GM23338 (cell line): ENCODE measurements at regions not wholly inside any gene's neighbourhood (a gene's known extent, or its start where the extent isn't known, plus 50 kb on each side); places are given as distances from the start of the nearest gene placed in this dataset.

Experiments
- ATAC-seq: fragments of 200-7000 bp; cut with Tn5 transposase; 3 replicates; pipeline ENCODE4 v1.9.1; 2020
- DNase-seq: peaks from one replicate; pipeline ENCODE4 v3.0.0-alpha.2; 2015; ENCODE audit warnings: low spot score
- H2AFZ ChIP-seq: fragments of 200-600 bp; sonication (generic); 2 replicates; pipeline ENCODE4 v1.8.0; 2016; ENCODE audit warnings: antibody characterized with exemption, mild to moderate bottlenecking, moderate library complexity
- H3F3A ChIP-seq: fragments of 200-600 bp; sonication (generic); replicated peaks from 2 replicates; pipeline ENCODE4 v1.8.0; 2017; ENCODE audit warnings: antibody characterized with exemption, mixed run types, low read depth
- H3K27ac ChIP-seq: fragments of 200-600 bp; sonication (generic); 2 replicates; pipeline ENCODE4 v1.6.1; 2016; ENCODE audit warnings: low read depth
- H3K27me3 ChIP-seq: fragments of 200-600 bp; sonication (generic); 2 replicates; pipeline ENCODE4 v1.8.0; 2016; ENCODE audit warnings: mild to moderate bottlenecking, mixed run types, moderate library complexity; ENCODE audit not compliant: insufficient read depth
- H3K36me3 ChIP-seq: fragments of 200-600 bp; sonication (generic); 2 replicates; pipeline ENCODE4 v1.8.0; 2016; ENCODE audit warnings: mild to moderate bottlenecking; ENCODE audit not compliant: insufficient read depth
- H3K4me1 ChIP-seq: fragments of 200-600 bp; sonication (generic); 2 replicates; pipeline ENCODE4 v1.8.0; 2016; ENCODE audit warnings: mild to moderate bottlenecking, moderate library complexity; ENCODE audit not compliant: insufficient read depth
- H3K4me2 ChIP-seq: fragments of 200-600 bp; sonication (generic); 2 replicates; pipeline ENCODE4 v1.7.1; 2017; ENCODE audit warnings: mixed run types
- H3K4me3 ChIP-seq: fragments of 200-600 bp; sonication (generic); 2 replicates; pipeline ENCODE4 v1.6.1; 2016; ENCODE audit warnings: mixed run types
- H3K79me2 ChIP-seq: fragments of 200-600 bp; sonication (generic); replicated peaks from 2 replicates; pipeline ENCODE4 v1.8.0; 2017; ENCODE audit warnings: mild to moderate bottlenecking; ENCODE audit not compliant: insufficient read depth
- H3K9me2 ChIP-seq: fragments of 200-600 bp; sonication (generic); 2 replicates; pipeline ENCODE4 v1.8.0; 2017; ENCODE audit not compliant: insufficient read depth
- H4K20me1 ChIP-seq: fragments of 200-600 bp; sonication (generic); replicated peaks from 2 replicates; pipeline ENCODE4 v1.8.0; 2017; ENCODE audit warnings: mild to moderate bottlenecking; ENCODE audit not compliant: insufficient read depth
- H3K27ac Mint-ChIP-seq: 2 replicates; pipeline ENCODE4 v1.8.0; 2020; ENCODE audit warnings: inconsistent platforms, mild to moderate bottlenecking, moderate library complexity, mixed read lengths
- H3K27me3 Mint-ChIP-seq: 3 replicates; pipeline ENCODE4 v1.8.0; 2022; ENCODE audit warnings: low read depth, mild to moderate bottlenecking, moderate library complexity, mixed read lengths, inconsistent platforms; ENCODE audit not compliant: insufficient read depth, poor library complexity
- H3K36me3 Mint-ChIP-seq: 3 replicates; pipeline ENCODE4 v1.8.0; 2021; ENCODE audit warnings: low read depth, mild to moderate bottlenecking, inconsistent platforms, moderate library complexity, mixed read lengths
- H3K4me1 Mint-ChIP-seq: 3 replicates; pipeline ENCODE4 v1.8.0; 2020; ENCODE audit warnings: mild to moderate bottlenecking, inconsistent platforms, mixed read lengths
- H3K4me3 Mint-ChIP-seq: 3 replicates; pipeline ENCODE4 v1.8.0; 2021; ENCODE audit warnings: moderate library complexity, mild to moderate bottlenecking, inconsistent platforms, mixed read lengths
- H3K9me3 Mint-ChIP-seq: 3 replicates; pipeline ENCODE4 v1.8.0; 2020; ENCODE audit warnings: moderate library complexity, mild to moderate bottlenecking, inconsistent platforms, mixed read lengths
- EZH2 ChIP-seq: fragments of 200-600 bp; sonication (generic); IDR thresholded peaks from one replicate; pipeline ENCODE4 v1.8.0; 2017; ENCODE audit warnings: antibody characterized with exemption, mild to moderate bottlenecking, low read depth; ENCODE audit not compliant: unreplicated experiment
- EZH2phosphoT487 ChIP-seq: fragments of 200-600 bp; sonication (generic); IDR thresholded peaks from one replicate; pipeline ENCODE4 v1.8.1; 2018; ENCODE audit warnings: antibody characterized with exemption; ENCODE audit not compliant: unreplicated experiment
- JUNB ChIP-seq: IDR thresholded peaks from one replicate; pipeline ENCODE4 v1.6.1; 2016; ENCODE audit warnings: antibody characterized with exemption; ENCODE audit not compliant: unreplicated experiment
- POLR2AphosphoS5 ChIP-seq: IDR thresholded peaks from 2 replicates; pipeline ENCODE4 v1.6.1; 2016; ENCODE audit warnings: antibody characterized with exemption, low read depth
- STAT1 ChIP-seq: IDR thresholded peaks from one replicate; pipeline ENCODE4 v1.6.1; 2016; ENCODE audit warnings: antibody characterized with exemption; ENCODE audit not compliant: unreplicated experiment
- ZNF114 ChIP-seq: fragments of 250-450 bp; sonication (Bioruptor Pico); IDR thresholded peaks from 2 replicates; pipeline ENCODE4 v1.5.0; 2020; ENCODE audit warnings: mild to moderate bottlenecking, moderate library complexity
- TF ChIP-seq, protein P1 (sequence below): IDR thresholded peaks from one replicate; pipeline ENCODE4 v1.6.1; 2018; ENCODE audit warnings: antibody characterized with exemption; ENCODE audit not compliant: unreplicated experiment
- TF ChIP-seq, protein P2 (sequence below): IDR thresholded peaks from 2 replicates; pipeline ENCODE4 v1.6.1; 2016; ENCODE audit warnings: antibody characterized with exemption
- TF ChIP-seq, protein P3 (sequence below), 2 experiments: fragments of 200-600 bp in 1 of 2; sonication (generic) in 1 of 2; conservative IDR thresholded peaks; 2 replicates each; pipeline versions ENCODE4 v1.5.1 to v1.6.1; 2016 to 2017; ENCODE audit warnings: antibody characterized with exemption in 2 of 2, low read depth in 2 of 2, mild to moderate bottlenecking in 2 of 2, moderate library complexity in 1 of 2

DNA sequence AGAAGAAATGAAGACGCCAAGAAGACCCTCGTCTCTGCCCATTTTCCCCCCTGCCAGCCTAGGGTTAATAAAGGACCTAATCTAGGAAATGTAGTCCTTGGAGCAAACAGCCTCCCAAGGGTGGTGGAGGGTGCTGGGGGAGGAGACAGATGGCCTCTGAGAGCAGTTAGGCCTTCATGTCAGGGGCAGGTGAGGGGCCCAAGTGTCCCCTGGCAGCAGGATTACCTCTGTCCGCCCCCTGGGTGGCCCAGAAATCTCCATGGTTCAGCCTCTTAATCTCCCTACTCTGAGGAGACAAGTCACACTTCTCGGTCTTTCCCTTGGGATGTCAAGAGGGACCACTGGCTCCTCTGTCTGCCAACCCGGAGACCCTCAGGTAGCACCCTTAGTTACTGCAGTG, 365.4 kb upstream of the TNRC6C start:
- H3K4me1 ChIP-seq, result no peaks in the 10 kb centered on the region
- Mint-ChIP-seq H3K27me3 (no peaks in the 10 kb centered on the region), H3K4me1 (peaks cover 12% of the 10 kb centered on the region), H3K36me3 (no peaks in the 10 kb centered on the region), H3K4me3 (no peak overlapping the region), H3K9me3 (no peaks in the 10 kb centered on the region), H3K27ac (no peak overlapping the region)
- TF ChIP-seq EZH2 (no peak), STAT1 (no peak), EZH2phosphoT487 (no peak), JUNB (no peak), ZNF114 (CRISPR knock-in tag) (no peak), POLR2AphosphoS5 (no peak)
- TF ChIP-seq, protein P1, sequence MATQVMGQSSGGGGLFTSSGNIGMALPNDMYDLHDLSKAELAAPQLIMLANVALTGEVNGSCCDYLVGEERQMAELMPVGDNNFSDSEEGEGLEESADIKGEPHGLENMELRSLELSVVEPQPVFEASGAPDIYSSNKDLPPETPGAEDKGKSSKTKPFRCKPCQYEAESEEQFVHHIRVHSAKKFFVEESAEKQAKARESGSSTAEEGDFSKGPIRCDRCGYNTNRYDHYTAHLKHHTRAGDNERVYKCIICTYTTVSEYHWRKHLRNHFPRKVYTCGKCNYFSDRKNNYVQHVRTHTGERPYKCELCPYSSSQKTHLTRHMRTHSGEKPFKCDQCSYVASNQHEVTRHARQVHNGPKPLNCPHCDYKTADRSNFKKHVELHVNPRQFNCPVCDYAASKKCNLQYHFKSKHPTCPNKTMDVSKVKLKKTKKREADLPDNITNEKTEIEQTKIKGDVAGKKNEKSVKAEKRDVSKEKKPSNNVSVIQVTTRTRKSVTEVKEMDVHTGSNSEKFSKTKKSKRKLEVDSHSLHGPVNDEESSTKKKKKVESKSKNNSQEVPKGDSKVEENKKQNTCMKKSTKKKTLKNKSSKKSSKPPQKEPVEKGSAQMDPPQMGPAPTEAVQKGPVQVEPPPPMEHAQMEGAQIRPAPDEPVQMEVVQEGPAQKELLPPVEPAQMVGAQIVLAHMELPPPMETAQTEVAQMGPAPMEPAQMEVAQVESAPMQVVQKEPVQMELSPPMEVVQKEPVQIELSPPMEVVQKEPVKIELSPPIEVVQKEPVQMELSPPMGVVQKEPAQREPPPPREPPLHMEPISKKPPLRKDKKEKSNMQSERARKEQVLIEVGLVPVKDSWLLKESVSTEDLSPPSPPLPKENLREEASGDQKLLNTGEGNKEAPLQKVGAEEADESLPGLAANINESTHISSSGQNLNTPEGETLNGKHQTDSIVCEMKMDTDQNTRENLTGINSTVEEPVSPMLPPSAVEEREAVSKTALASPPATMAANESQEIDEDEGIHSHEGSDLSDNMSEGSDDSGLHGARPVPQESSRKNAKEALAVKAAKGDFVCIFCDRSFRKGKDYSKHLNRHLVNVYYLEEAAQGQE, result no peak
- TF ChIP-seq, protein P2, sequence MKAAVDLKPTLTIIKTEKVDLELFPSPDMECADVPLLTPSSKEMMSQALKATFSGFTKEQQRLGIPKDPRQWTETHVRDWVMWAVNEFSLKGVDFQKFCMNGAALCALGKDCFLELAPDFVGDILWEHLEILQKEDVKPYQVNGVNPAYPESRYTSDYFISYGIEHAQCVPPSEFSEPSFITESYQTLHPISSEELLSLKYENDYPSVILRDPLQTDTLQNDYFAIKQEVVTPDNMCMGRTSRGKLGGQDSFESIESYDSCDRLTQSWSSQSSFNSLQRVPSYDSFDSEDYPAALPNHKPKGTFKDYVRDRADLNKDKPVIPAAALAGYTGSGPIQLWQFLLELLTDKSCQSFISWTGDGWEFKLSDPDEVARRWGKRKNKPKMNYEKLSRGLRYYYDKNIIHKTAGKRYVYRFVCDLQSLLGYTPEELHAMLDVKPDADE, result no peak
- TF ChIP-seq, protein P3, sequence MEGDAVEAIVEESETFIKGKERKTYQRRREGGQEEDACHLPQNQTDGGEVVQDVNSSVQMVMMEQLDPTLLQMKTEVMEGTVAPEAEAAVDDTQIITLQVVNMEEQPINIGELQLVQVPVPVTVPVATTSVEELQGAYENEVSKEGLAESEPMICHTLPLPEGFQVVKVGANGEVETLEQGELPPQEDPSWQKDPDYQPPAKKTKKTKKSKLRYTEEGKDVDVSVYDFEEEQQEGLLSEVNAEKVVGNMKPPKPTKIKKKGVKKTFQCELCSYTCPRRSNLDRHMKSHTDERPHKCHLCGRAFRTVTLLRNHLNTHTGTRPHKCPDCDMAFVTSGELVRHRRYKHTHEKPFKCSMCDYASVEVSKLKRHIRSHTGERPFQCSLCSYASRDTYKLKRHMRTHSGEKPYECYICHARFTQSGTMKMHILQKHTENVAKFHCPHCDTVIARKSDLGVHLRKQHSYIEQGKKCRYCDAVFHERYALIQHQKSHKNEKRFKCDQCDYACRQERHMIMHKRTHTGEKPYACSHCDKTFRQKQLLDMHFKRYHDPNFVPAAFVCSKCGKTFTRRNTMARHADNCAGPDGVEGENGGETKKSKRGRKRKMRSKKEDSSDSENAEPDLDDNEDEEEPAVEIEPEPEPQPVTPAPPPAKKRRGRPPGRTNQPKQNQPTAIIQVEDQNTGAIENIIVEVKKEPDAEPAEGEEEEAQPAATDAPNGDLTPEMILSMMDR (conservative IDR thresholded peaks at IDR 0.05; ENCODE audit: low read depth in 2 of 2), result no peak
- H3K36me3 ChIP-seq, result no peaks in the 10 kb centered on the region
- ATAC-seq (no peak), DNase-seq (no peak)
- H3K9me2 ChIP-seq, result no peaks in the 10 kb centered on the region
- H3K4me2 ChIP-seq, result no peak overlapping the region
- H3K27me3 ChIP-seq, result no peaks in the 10 kb centered on the region
- no peaks in the 10 kb centered on the region for H4K20me1 ChIP-seq
- no peaks in the 10 kb centered on the region for H3K79me2 ChIP-seq
- no peak overlapping the region for H3K4me3 ChIP-seq
- H2AFZ ChIP-seq, result no peak overlapping the region
- H3F3A ChIP-seq, result no peaks in the 10 kb centered on the region
- H3K27ac ChIP-seq, result no peak overlapping the region
